ENCODE measurements at regions not wholly inside any gene's neighbourhood (a gene's known extent, or its start where the extent isn't known, plus 50 kb on each side); places are given as distances from the start of the nearest gene placed in this dataset.
"Not testable (repeated sequence)": the region's sequence is repeated elsewhere in the genome, so short reads cannot be mapped to it uniquely, and the experiment has no call there.

GRCh38 chr5:163889369-163889768, 383.9 kb downstream of the MAT2B start:
- DNase-seq, result no peak

GRCh38 chr5:163890261-163890660, 384.8 kb downstream of the MAT2B start:
- no peak for DNase-seq

DNA sequence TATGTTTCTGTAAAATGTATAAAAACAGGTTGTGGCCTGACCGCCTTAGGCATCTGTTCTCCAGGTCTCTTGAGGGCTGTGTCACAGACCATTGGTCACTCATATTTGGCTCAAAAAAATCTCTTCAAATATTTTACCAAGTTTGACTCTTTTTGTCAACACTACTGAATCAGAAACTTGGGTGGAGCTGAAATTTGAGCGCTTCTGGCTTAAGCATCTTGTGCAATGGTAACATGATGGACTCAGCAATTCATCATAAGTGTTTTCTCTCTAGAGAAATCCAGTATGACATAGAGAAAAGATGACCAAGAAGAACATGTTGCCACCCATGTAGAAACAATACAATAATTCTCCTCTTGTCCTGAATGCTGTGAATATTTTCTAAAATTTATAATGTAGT, 387.9 kb downstream of the MAT2B start:
- DNase-seq, result no peak

DNA sequence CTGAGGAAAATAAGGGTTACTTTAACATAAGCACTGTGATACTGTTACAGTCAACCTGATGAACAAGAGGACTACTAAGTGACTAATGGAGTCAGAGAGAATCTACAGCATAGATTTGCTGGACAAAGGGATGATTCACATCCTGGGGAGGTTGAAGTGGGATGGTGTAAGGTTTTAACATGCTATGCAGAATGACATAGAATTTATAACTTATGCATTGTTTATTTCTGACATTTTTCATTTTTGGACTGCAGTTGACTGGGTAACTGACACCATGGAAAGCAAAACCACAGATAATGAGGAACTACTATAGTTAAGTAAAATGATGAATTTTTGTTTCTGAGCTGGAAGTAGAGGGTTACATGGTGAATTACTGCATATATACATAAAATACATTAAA, 389.2 kb downstream of the MAT2B start:
- DNase-seq, result no peak

DNA sequence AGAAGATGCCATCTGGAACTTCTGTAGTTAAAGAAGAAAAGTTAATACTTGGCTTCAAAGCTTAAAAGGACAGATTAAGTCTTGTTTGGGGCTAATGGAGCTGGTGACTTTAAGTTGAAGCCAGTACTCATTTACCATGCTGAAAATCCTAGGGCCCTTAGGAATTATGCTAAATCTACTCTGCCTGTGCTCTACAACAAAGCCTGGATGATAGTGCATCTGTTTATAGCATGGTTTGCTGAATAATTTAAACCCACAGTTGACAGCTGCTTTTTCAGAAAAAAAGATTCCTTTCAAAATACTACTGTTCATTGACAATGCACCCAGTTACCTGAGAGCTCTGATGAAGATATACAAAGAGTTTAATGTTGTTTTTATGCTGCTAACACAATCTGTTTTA, 393.5 kb downstream of the MAT2B start:
- no peak for DNase-seq

GRCh38 chr5:163907783-163908182, 402.4 kb downstream of the MAT2B start:
- not testable (repeated sequence) for DNase-seq

DNA sequence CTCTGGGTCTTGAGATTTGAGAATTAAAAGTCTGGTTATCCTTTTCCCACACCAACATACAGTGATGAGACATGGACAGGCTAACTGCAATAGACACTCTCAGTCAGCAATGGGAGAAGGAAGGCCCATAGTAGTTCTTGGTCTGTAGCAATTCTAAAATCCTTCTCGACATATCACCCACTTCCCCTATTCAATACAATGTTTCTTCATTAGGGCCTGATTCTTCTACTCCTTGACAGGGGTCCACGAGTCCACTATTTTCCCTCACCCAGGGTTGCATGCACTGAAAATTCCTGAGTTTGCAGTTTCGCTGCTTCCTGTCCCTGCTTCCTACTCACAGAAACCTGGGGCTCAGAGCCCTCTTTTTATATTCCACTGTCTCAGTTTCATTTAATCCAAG, 402.8 kb downstream of the MAT2B start:
- DNase-seq, result no peak

GRCh38 chr5:163910226-163910625, 404.8 kb downstream of the MAT2B start:
- DNase-seq, result no peak

DNA sequence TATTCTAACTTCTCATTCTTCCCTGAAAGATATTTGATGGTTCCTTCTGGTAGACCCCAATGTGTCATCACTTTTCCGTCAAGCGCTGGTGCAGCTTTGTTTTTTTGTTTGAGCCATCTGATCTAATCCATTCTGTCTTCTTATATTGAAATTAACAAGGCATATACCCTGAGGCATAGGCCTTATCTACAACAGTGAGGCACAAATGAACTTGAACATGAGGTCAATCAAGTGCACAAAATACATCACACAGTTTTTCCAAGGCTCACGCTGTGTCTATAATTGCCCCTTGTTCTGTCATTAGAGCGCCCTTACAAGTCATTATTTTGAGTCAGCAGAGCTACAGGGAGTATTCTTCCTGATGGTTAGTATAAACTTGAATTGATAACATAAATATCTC, 406.6 kb downstream of the MAT2B start:
- DNase-seq, result no peak

GRCh38 chr5:163913548-163913947, 408.1 kb downstream of the MAT2B start:
- no peak for DNase-seq

- DNase-seq, result no peak
These were observed 409.5 kb downstream of the MAT2B start for GRCh38 chr5:163914910-163915309.

- DNase-seq, result no peak
These were observed 410.1 kb downstream of the MAT2B start for GRCh38 chr5:163915481-163915961.

DNA sequence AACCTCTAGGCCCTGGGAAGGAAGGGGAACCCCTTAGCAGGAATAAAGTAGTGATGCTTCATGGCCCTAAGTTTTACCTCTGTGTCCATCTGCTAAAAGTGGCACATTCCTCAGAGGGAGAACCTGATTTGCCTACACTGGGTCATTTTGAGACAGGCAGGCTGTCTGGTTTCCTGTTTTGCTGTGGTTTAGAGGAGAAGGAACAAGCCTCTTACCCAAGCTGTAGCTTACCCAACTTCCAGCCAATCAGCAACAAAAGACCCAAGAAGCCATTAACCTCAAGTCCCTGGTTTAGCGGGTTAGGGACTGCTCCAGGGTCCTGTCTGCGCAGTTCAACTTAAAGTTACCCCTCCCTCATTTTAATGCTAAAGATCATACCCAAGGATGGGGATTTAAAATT, 411.0 kb downstream of the MAT2B start:
- DNase-seq, result no peak

DNA sequence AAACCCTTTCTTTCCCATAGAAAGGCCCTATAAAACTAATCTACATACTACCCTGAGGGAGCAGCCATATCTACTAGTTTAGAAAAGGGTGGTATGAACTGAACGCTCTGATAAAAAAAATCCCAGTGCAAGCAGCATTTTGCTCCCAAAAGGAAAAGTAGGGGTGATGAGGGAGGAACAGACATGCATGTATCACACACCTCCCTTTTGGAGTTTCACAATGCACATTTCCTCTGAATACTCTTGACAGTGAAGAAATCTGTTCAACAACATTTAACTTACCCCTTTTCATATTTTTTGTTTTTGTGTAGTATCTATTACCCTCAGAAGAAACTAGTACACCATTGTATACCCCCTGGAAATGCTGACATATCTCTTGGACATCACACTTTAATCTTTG, 411.4 kb downstream of the MAT2B start:
- DNase-seq, result no peak

GRCh38 chr5:163917747-163918146, 412.3 kb downstream of the MAT2B start:
- no peak for DNase-seq

- not testable (repeated sequence) for DNase-seq
These were observed 429.6 kb downstream of the MAT2B start for GRCh38 chr5:163934990-163935389.

GRCh38 chr5:163938595-163938994, 433.2 kb downstream of the MAT2B start:
- DNase-seq, result no peak

- DNase-seq, result no peak
These were observed 435.7 kb downstream of the MAT2B start for GRCh38 chr5:163941079-163941478.

GRCh38 chr5:163943546-163943945, 438.1 kb downstream of the MAT2B start:
- no peak for DNase-seq

- DNase-seq, result no peak
These were observed 439.3 kb downstream of the MAT2B start for GRCh38 chr5:163944738-163945137.

DNA sequence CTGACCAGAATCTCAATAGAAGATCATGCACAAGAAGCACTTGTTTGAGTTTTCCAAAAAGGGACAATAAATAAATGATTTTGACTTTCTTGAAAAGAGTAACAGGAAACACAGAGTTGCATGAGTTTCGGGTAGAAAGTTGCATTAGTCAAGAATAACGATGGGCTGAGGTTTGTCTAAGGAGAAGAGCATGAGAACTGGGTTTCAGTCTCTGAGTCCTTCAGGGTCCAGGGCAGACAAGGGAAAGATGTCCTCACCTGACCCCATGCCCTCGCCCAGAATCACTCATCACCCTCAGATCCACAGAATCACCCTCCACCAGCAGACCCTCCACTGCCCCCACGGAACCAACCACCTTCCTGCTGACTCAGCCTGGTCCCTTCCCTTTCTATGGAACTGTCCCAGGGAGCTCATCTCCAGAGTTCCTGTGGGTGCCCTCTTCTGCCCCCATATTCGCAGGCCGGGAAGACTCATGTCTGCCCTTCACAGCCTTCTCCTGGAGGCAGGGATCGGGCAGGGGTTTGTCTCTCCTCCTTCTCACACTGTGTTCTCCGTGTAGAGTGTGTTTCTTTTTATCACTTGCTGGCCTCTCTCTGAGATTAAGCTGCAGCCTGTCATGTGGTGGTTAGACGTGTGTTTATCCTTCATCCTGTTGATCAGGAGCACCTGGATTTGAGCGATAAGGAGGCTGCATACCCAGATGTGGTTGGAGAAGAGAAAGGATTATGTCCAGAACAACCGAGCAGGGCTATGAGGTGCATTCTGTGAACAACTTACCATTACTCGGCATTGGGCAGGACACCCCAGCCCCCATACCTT, 442.6 kb downstream of the MAT2B start:
- no peak for DNase-seq

DNA sequence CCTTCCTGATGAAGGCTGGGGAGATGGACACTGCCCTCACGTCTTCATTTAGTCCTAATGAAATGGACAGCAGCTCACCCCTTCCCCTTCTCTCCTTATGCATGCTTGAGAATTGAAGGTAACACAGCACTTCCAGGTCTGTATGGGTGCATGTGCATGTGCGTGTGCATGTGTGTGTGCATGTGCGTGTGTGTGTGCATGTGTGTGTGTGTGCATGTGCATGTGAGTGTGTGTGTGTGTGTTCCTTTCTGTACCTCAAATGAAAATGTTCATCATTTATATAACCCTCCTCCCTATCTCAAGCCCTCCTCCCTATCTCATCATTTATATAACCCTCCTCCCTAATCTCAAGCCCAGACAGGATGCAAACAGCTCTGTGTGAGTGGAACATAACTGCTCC, 444.8 kb downstream of the MAT2B start:
- DNase-seq, result no peak

DNA sequence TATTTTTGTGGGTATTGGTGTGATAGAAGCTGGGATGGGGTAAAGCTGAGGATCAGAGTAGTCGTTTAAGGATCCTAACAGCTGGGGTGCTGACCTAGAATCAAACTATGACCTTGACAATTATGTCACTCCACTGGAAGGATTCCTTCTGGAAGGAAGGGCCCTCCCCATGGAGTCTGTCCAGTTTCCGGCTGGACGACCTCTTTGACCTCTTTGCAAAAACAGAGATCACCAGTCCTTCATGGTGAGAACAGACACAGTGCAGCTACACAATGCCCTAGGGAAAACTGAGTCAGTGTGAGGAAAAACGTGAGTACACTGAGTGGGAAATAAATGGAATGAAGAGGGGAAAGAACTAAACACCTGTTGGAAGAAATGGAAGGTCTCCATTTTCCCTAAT, 445.6 kb downstream of the MAT2B start:
- DNase-seq, result no peak

DNA sequence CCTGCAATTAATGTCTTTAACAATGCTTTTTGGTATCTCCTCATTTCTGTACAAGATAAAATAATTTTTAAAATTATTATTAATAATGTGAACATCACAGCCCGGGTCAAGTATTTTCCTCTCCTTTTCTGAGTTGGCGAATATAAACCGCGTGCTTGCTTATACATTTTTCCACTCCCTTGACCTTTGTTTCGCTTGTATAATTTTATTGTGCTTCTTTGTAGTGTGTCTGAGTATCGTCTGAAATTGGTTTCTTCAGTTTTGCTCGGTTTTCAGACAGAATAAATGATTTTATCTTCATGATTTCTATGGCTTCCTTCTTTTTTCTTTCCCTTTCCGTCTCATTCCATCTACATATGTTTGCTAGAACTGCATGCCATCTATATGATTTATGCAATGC, 448.5 kb downstream of the MAT2B start:
- DNase-seq, result no peak

DNA sequence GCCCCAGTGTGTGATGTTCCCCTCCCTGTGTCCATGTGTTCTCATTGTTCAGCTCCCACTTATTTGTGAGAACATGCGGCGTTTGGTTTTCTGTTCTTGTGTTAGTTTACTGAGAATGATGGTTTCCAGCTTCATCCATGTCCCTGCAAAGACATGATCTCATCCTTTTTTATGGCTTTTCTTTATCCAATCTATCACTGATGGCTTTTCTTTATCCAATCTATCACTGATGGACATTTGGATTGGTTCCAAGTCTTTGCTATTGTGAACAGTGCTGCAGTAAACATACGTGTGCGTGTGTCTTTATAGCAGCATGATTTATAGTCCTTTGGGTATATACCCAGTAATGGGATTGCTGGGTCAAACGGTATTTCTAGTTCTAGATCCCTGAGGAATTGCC, 455.8 kb downstream of the MAT2B start:
- not testable (repeated sequence) for DNase-seq
